ENCODE measurements at regions not wholly inside any gene's neighbourhood (a gene's known extent, or its start where the extent isn't known, plus 50 kb on each side); places are given as distances from the start of the nearest gene placed in this dataset.

- H3K4me3 ChIP-seq (ENCODE audit: low read length) = no peak overlapping the region
- no peak for DNase-seq (ENCODE audit: low read depth)
- no peak for TF ChIP-seq CTCF (IDR thresholded peaks at IDR 0.05; ENCODE audit: insufficient read depth, low read depth, low read length, missing control alignments)
Observed at GRCh38 chr22:44616882-44617655, 84.9 kb upstream of the PRR5 start.

- no peak overlapping the region for H3K4me3 ChIP-seq (ENCODE audit: low read length)
- no peak for DNase-seq (ENCODE audit: low read depth)
- TF ChIP-seq CTCF (IDR thresholded peaks at IDR 0.05; ENCODE audit: insufficient read depth, low read depth, low read length, missing control alignments) = no peak
Observed at GRCh38 chr22:44616461-44616860, 85.5 kb upstream of the PRR5 start.

- no peak overlapping the region for H3K4me3 ChIP-seq (ENCODE audit: low read length)
- no peak for TF ChIP-seq CTCF (IDR thresholded peaks at IDR 0.05; ENCODE audit: insufficient read depth, low read depth, low read length, missing control alignments)
- no peak for DNase-seq (ENCODE audit: low read depth)
Observed at GRCh38 chr22:44615602-44616180, 86.3 kb upstream of the PRR5 start.

GRCh38 chr22:44615146-44615545 is 86.9 kb upstream of the PRR5 start:
- no peak for DNase-seq (ENCODE audit: low read depth)
- TF ChIP-seq CTCF (IDR thresholded peaks at IDR 0.05; ENCODE audit: insufficient read depth, low read depth, low read length, missing control alignments) = no peak
- H3K4me3 ChIP-seq (ENCODE audit: low read length) = no peak overlapping the region

- TF ChIP-seq CTCF (IDR thresholded peaks at IDR 0.05; ENCODE audit: insufficient read depth, low read depth, low read length, missing control alignments) = no peak
- DNase-seq (ENCODE audit: low read depth) = no peak
- no peak overlapping the region for H3K4me3 ChIP-seq (ENCODE audit: low read length)
Observed at GRCh38 chr22:44613196-44613595, 88.8 kb upstream of the PRR5 start.

GRCh38 chr22:44611880-44612496 is 90.0 kb upstream of the PRR5 start:
- no peak for DNase-seq (ENCODE audit: low read depth)
- no peak for TF ChIP-seq CTCF (IDR thresholded peaks at IDR 0.05; ENCODE audit: insufficient read depth, low read depth, low read length, missing control alignments)

More at GRCh38 chr22:44611880-44612496, 90.0 kb upstream of the PRR5 start:
- no peak overlapping the region for H3K4me3 ChIP-seq (ENCODE audit: low read length)
